HG02970 (cell line): ENCODE measurements at regions not wholly inside any gene's neighbourhood (a gene's known extent, or its start where the extent isn't known, plus 50 kb on each side); places are given as distances from the start of the nearest gene placed in this dataset.
"Not testable (repeated sequence)": the region's sequence is repeated elsewhere in the genome, so short reads cannot be mapped to it uniquely, and the experiment has no call there.

ENCODE experiments used
- ATAC-seq: cut with Tn5 transposase; IDR thresholded peaks from one replicate; pipeline ENCODE4 v1.9.1; 2021; ENCODE audit warnings: mild to moderate bottlenecking, moderate library complexity, moderate number of reproducible peaks; ENCODE audit not compliant: unreplicated experiment, low FRiP score

GRCh38 chr2:175704568-175704967, 297.5 kb downstream of the LNPK start:
- ATAC-seq: not testable (repeated sequence)

GRCh38 chr2:175698061-175698460, 304.0 kb downstream of the LNPK start:
- ATAC-seq: no peak

GRCh38 chr2:175690113-175690837, 311.8 kb downstream of the LNPK start:
- ATAC-seq: peak; percentile 58

GRCh38 chr2:175688243-175688642, 313.8 kb downstream of the LNPK start:
- no peak for ATAC-seq

GRCh38 chr2:175687465-175687864, 314.6 kb downstream of the LNPK start:
- no peak for ATAC-seq

GRCh38 chr2:175686002-175686401, 316.1 kb downstream of the LNPK start:
- ATAC-seq: no peak

GRCh38 chr2:175684466-175684865, 317.6 kb downstream of the LNPK start:
- ATAC-seq: no peak

- ATAC-seq: no peak
These were observed 322.3 kb downstream of the LNPK start for GRCh38 chr2:175679728-175680127.

GRCh38 chr2:175679231-175679630, 322.8 kb downstream of the LNPK start:
- ATAC-seq: no peak

GRCh38 chr2:175677880-175678279, 324.2 kb downstream of the LNPK start:
- ATAC-seq: no peak

- ATAC-seq: no peak
These were observed 325.3 kb downstream of the LNPK start for GRCh38 chr2:175676813-175677212.

GRCh38 chr2:175668804-175669203, 333.3 kb downstream of the LNPK start:
- not testable (repeated sequence) for ATAC-seq

GRCh38 chr2:175662335-175662734, 339.7 kb downstream of the LNPK start:
- ATAC-seq: no peak

- no peak for ATAC-seq
These were observed 353.4 kb downstream of the LNPK start for GRCh38 chr2:175648577-175649063.

GRCh38 chr2:175647058-175647457, 355.0 kb downstream of the LNPK start:
- no peak for ATAC-seq

- no peak for ATAC-seq
These were observed 361.4 kb downstream of the LNPK start for GRCh38 chr2:175640655-175641054.

GRCh38 chr2:175633227-175633626, 368.8 kb downstream of the LNPK start:
- ATAC-seq: no peak

- no peak for ATAC-seq
These were observed 370.8 kb downstream of the LNPK start for GRCh38 chr2:175631245-175631623.

GRCh38 chr2:175630280-175631244, 371.5 kb downstream of the LNPK start:
- no peak for ATAC-seq

- no peak for ATAC-seq
These were observed 373.8 kb downstream of the LNPK start for GRCh38 chr2:175628243-175628642.

GRCh38 chr2:175627405-175627804, 374.7 kb downstream of the LNPK start:
- no peak for ATAC-seq
